BE2C (cell line): ENCODE measurements at regions not wholly inside any gene's neighbourhood (a gene's known extent, or its start where the extent isn't known, plus 50 kb on each side); places are given as distances from the start of the nearest gene placed in this dataset.

Source experiments
- DNase-seq: peaks from one replicate; pipeline ENCODE4 v3.0.0-alpha.2; 2020
- H3K27me3 ChIP-seq: fragments of 250-450 bp; sonication (Bioruptor Pico); 2 replicates; pipeline ENCODE4 v1.5.1; 2020; ENCODE audit warnings: mild to moderate bottlenecking
- H3K36me3 ChIP-seq: fragments of 250-450 bp; sonication (Bioruptor Pico); 2 replicates; pipeline ENCODE4 v1.5.1; 2020; ENCODE audit warnings: mild to moderate bottlenecking
- H3K4me1 ChIP-seq: fragments of 250-450 bp; sonication (Bioruptor Pico); 2 replicates; pipeline ENCODE4 v1.5.1; 2020
- H3K4me3 ChIP-seq: 2 replicates; pipeline ENCODE4 v1.5.1; 2011; ENCODE audit warnings: low read depth, low read length
- H3K9me3 ChIP-seq: fragments of 250-450 bp; sonication (Bioruptor Pico); 2 replicates; pipeline ENCODE4 v1.5.1; 2020
- TF ChIP-seq, protein P1 (sequence below): IDR thresholded peaks from 2 replicates; pipeline ENCODE4 v1.5.1; 2012; ENCODE audit warnings: mild to moderate bottlenecking, low read depth, low read length

DNA sequence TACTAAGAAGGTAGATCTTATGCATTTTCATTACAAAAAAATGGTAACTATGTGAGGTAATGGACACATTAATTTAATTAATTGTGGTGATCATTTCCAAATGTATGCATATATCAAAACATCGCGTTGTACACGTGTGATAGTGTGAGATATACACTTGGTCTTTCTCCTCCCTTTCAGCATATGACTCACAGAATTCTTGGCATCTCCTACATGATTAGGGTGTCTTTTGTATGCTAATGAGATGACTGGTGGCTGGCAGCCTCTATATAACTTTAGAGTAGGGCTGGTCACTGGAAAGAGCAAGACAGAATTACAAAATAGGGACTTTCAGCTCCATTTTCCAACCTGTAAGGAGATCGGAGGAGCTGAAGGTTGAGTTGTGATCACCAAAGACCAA, 1167.6 kb downstream of the CDH12 start:
- no peaks in the 10 kb centered on the region for H3K4me1 ChIP-seq
- TF ChIP-seq, protein P1, sequence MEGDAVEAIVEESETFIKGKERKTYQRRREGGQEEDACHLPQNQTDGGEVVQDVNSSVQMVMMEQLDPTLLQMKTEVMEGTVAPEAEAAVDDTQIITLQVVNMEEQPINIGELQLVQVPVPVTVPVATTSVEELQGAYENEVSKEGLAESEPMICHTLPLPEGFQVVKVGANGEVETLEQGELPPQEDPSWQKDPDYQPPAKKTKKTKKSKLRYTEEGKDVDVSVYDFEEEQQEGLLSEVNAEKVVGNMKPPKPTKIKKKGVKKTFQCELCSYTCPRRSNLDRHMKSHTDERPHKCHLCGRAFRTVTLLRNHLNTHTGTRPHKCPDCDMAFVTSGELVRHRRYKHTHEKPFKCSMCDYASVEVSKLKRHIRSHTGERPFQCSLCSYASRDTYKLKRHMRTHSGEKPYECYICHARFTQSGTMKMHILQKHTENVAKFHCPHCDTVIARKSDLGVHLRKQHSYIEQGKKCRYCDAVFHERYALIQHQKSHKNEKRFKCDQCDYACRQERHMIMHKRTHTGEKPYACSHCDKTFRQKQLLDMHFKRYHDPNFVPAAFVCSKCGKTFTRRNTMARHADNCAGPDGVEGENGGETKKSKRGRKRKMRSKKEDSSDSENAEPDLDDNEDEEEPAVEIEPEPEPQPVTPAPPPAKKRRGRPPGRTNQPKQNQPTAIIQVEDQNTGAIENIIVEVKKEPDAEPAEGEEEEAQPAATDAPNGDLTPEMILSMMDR, result no peak
- H3K36me3 ChIP-seq, result no peaks in the 10 kb centered on the region
- no peaks in the 10 kb centered on the region for H3K9me3 ChIP-seq
- no peaks in the 10 kb centered on the region for H3K27me3 ChIP-seq
- DNase-seq, result no peak
- no peak overlapping the region for H3K4me3 ChIP-seq

GRCh38 chr5:21684992-21685391, 1168.2 kb downstream of the CDH12 start:
- Histone ChIP-seq H3K4me3 (no peak overlapping the region), H3K27me3 (no peaks in the 10 kb centered on the region), H3K36me3 (no peaks in the 10 kb centered on the region), H3K9me3 (no peaks in the 10 kb centered on the region), H3K4me1 (no peaks in the 10 kb centered on the region)
- DNase-seq, result no peak
- TF ChIP-seq, protein P1, result no peak

DNA sequence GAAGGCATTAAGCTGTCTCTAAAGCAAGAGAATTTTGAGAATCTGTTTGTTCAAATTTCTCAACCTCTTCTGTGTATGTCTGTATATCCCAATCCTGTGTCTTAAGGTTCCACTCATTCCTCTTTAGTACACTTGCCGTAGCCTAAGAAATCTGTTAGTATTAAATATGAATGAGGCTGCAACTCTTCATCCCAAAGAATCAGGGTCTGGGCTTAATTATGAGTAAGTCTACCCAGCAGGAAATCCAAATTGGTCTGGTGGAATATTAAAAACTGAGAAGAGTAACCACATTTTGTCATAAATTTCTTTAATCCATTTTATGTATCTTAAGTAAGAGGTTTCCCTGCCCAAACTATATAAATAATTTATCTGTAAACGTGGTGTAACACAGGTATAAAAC, 1171.2 kb downstream of the CDH12 start:
- H3K27me3 ChIP-seq, result no peaks in the 10 kb centered on the region
- H3K36me3 ChIP-seq, result no peaks in the 10 kb centered on the region
- TF ChIP-seq, protein P1, result no peak
- no peaks in the 10 kb centered on the region for H3K9me3 ChIP-seq
- H3K4me1 ChIP-seq, result no peaks in the 10 kb centered on the region
- no peak for DNase-seq
- no peak overlapping the region for H3K4me3 ChIP-seq

GRCh38 chr5:21680641-21681040, 1172.5 kb downstream of the CDH12 start:
- Histone ChIP-seq H3K9me3 (no peaks in the 10 kb centered on the region), H3K4me1 (no peaks in the 10 kb centered on the region), H3K27me3 (no peaks in the 10 kb centered on the region), H3K36me3 (no peaks in the 10 kb centered on the region), H3K4me3 (no peak overlapping the region)
- TF ChIP-seq, protein P1, result no peak
- DNase-seq, result no peak

GRCh38 chr5:21680196-21680595, 1172.9 kb downstream of the CDH12 start:
- Histone ChIP-seq H3K36me3 (no peaks in the 10 kb centered on the region), H3K9me3 (no peaks in the 10 kb centered on the region), H3K4me1 (no peaks in the 10 kb centered on the region), H3K4me3 (no peak overlapping the region), H3K27me3 (no peaks in the 10 kb centered on the region)
- TF ChIP-seq, protein P1, result no peak
- no peak for DNase-seq

- no peak for DNase-seq
- no peaks in the 10 kb centered on the region for H3K27me3 ChIP-seq
- H3K36me3 ChIP-seq, result no peaks in the 10 kb centered on the region
- H3K4me1 ChIP-seq, result no peaks in the 10 kb centered on the region
- no peak overlapping the region for H3K4me3 ChIP-seq
- no peaks in the 10 kb centered on the region for H3K9me3 ChIP-seq
- TF ChIP-seq, protein P1, result no peak
These were observed 1174.6 kb downstream of the CDH12 start for GRCh38 chr5:21678526-21678925.
